A549 (cell line): ENCODE measurements at regions not wholly inside any gene's neighbourhood (a gene's known extent, or its start where the extent isn't known, plus 50 kb on each side); places are given as distances from the start of the nearest gene placed in this dataset.
"Not testable (repeated sequence)": the region's sequence is repeated elsewhere in the genome, so short reads cannot be mapped to it uniquely, and the experiment has no call there.

Experiments
- CEBPB ChIP-seq, 2 experiments: fragments of >200 bp in 1 of 2; sonication (Bioruptor Twin) in 1 of 2; formaldehyde crosslinking in 1 of 2; IDR thresholded peaks; 2 replicates each; pipeline ENCODE4 v1.6.1; 2012 to 2016
- CTCF ChIP-seq: fragments of >200 bp; sonication (Bioruptor Twin); formaldehyde crosslinking; IDR thresholded peaks from 3 replicates; pipeline ENCODE4 v1.5.1; 2016
- HOXB13 ChIP-seq: fragments of 250-450 bp; sonication (Bioruptor Pico); IDR thresholded peaks from 2 replicates; pipeline ENCODE4 v1.5.0; 2020; ENCODE audit warnings: low read depth, mild to moderate bottlenecking, moderate library complexity
- KDM1A ChIP-seq: fragments of 200-600 bp; sonication (generic); IDR thresholded peaks from 2 replicates; pipeline ENCODE4 v1.6.1; 2016; ENCODE audit warnings: low read depth, mild to moderate bottlenecking
- MAX ChIP-seq: IDR thresholded peaks from 2 replicates; pipeline ENCODE4 v1.6.1; 2012
- NFE2L2 ChIP-seq: fragments of 150-350 bp; conservative IDR thresholded peaks from 2 replicates; pipeline ENCODE4 v1.6.1; 2014; ENCODE audit warnings: low read length
- NPAS2 ChIP-seq: fragments of 250-450 bp; sonication (Bioruptor Pico); IDR thresholded peaks from 2 replicates; pipeline ENCODE4 v1.8.0; 2022; ENCODE audit warnings: mild to moderate bottlenecking, moderate library complexity, borderline replicate concordance

GRCh38 chr5:74388411-74388810 is 252.1 kb downstream of the ENC1 start:
- TF ChIP-seq CTCF; KDM1A; NFE2L2; MAX; CEBPB (IDR thresholded peaks at IDR 0.05); NPAS2 (CRISPR knock-in tag); HOXB13 (CRISPR knock-in tag): not testable (repeated sequence)
